Colonic mucosa (tissue), 4 donors: ENCODE measurements at regions not wholly inside any gene's neighbourhood (a gene's known extent, or its start where the extent isn't known, plus 50 kb on each side); places are given as distances from the start of the nearest gene placed in this dataset.

ENCODE experiments used
- DNase-seq: peaks from one replicate; pipeline ENCODE4 v3.0.0-alpha.2; 2020
- H3K27ac ChIP-seq: fragments of 200-600 bp; one replicate; pipeline ENCODE4 v1.8.0; 2021
- H3K27me3 ChIP-seq: fragments of 200-600 bp; one replicate; pipeline ENCODE4 v1.8.0; 2021
- H3K36me3 ChIP-seq: fragments of 200-600 bp; one replicate; pipeline ENCODE4 v1.8.0; 2021
- H3K4me1 ChIP-seq: fragments of 200-600 bp; one replicate; pipeline ENCODE4 v1.8.0; 2021; ENCODE audit warnings: mild to moderate bottlenecking
- H3K4me3 ChIP-seq: fragments of 200-600 bp; one replicate; pipeline ENCODE4 v1.8.0; 2021
- H3K9ac ChIP-seq, 2 donors: one replicate each; pipeline ENCODE4 v1.7.0; 2013; ENCODE audit warnings: control low read depth in 2 of 2, low read depth in 2 of 2, low read length in 2 of 2
- H3K9me3 ChIP-seq: fragments of 200-600 bp; one replicate; pipeline ENCODE4 v1.8.0; 2021
- CTCF ChIP-seq: fragments of 200-600 bp; IDR thresholded peaks from one replicate; pipeline ENCODE4 v1.8.0; 2022; ENCODE audit warnings: antibody characterized with exemption, mild to moderate bottlenecking
- intact Hi-C: fragments of 100-400 bp; cut with DNase I; formaldehyde crosslinking; loops from one replicate; pipeline ENCODE4 v1.14.1; 2022
- donor health status: healthy.
- donor health status: DM: no; HTN: no; CAD: no.
- donor health status: DM: no; HTN: no; CAD: no.

GRCh38 chr2:56444339-56444738, 260.5 kb downstream of the CCDC85A start:
- no peaks in the 10 kb centered on the region for H3K4me1 ChIP-seq
- TF ChIP-seq CTCF, result no peak
- DNase-seq, result peak; percentile 71
- no peak overlapping the region for H3K27ac ChIP-seq
- H3K9me3 ChIP-seq, result no peaks in the 10 kb centered on the region
- H3K9ac ChIP-seq, result no peak overlapping the region
- intact Hi-C loops, result no loop called here
- H3K4me3 ChIP-seq, result no peak overlapping the region
- H3K36me3 ChIP-seq, result no peaks in the 10 kb centered on the region
- no peaks in the 10 kb centered on the region for H3K27me3 ChIP-seq

GRCh38 chr2:56448403-56449001, 264.7 kb downstream of the CCDC85A start:
- TF ChIP-seq CTCF, result no peak
- Histone ChIP-seq H3K36me3 (no peaks in the 10 kb centered on the region), H3K27me3 (no peaks in the 10 kb centered on the region), H3K4me1 (no peaks in the 10 kb centered on the region), H3K9me3 (no peaks in the 10 kb centered on the region), H3K27ac (no peak overlapping the region), H3K4me3 (no peak overlapping the region), H3K9ac (no peak overlapping the region)
- peak; percentile 19 for DNase-seq
- intact Hi-C loops, result no loop called here

GRCh38 chr2:56449002-56449431, 265.2 kb downstream of the CCDC85A start:
- no peak overlapping the region for H3K4me3 ChIP-seq
- no peak overlapping the region for H3K9ac ChIP-seq
- H3K9me3 ChIP-seq, result no peaks in the 10 kb centered on the region
- no peaks in the 10 kb centered on the region for H3K4me1 ChIP-seq
- peak; percentile 80 for DNase-seq
- H3K36me3 ChIP-seq, result no peaks in the 10 kb centered on the region
- intact Hi-C loops, result no loop called here
- no peak overlapping the region for H3K27ac ChIP-seq
- no peak for TF ChIP-seq CTCF
- no peaks in the 10 kb centered on the region for H3K27me3 ChIP-seq

GRCh38 chr2:56449449-56449860, 265.7 kb downstream of the CCDC85A start:
- Histone ChIP-seq H3K27me3 (no peaks in the 10 kb centered on the region), H3K27ac (no peak overlapping the region), H3K9me3 (no peaks in the 10 kb centered on the region), H3K36me3 (no peaks in the 10 kb centered on the region), H3K9ac (no peak overlapping the region), H3K4me3 (no peak overlapping the region), H3K4me1 (no peaks in the 10 kb centered on the region)
- intact Hi-C loops, result no loop called here
- no peak for TF ChIP-seq CTCF
- peak; percentile 24 for DNase-seq

- Histone ChIP-seq H3K27ac (no peak overlapping the region), H3K9ac (no peak overlapping the region), H3K27me3 (no peaks in the 10 kb centered on the region), H3K4me1 (no peaks in the 10 kb centered on the region), H3K4me3 (no peak overlapping the region), H3K9me3 (no peaks in the 10 kb centered on the region), H3K36me3 (no peaks in the 10 kb centered on the region)
- TF ChIP-seq CTCF, result no peak
- intact Hi-C loops, result no loop called here
- no peak for DNase-seq
Observed at GRCh38 chr2:56450047-56450446, 266.3 kb downstream of the CCDC85A start.
